Retinal pigment epithelial cell (primary cell): ENCODE measurements at regions not wholly inside any gene's neighbourhood (a gene's known extent, or its start where the extent isn't known, plus 50 kb on each side); places are given as distances from the start of the nearest gene placed in this dataset.

Experiments
- DNase-seq: peaks from one replicate; pipeline ENCODE4 v3.0.0-alpha.2; 2010; ENCODE audit warnings: low read depth
- H3K4me3 ChIP-seq: 2 replicates; pipeline ENCODE4 v1.5.1; 2011; ENCODE audit warnings: mild to moderate bottlenecking, low read length, control low read depth, moderate library complexity
- TF ChIP-seq, protein P1 (sequence below): conservative IDR thresholded peaks from 2 replicates; pipeline ENCODE4 v1.5.1; 2011; ENCODE audit warnings: low read depth, low read length, control low read depth, inconsistent platforms

DNA sequence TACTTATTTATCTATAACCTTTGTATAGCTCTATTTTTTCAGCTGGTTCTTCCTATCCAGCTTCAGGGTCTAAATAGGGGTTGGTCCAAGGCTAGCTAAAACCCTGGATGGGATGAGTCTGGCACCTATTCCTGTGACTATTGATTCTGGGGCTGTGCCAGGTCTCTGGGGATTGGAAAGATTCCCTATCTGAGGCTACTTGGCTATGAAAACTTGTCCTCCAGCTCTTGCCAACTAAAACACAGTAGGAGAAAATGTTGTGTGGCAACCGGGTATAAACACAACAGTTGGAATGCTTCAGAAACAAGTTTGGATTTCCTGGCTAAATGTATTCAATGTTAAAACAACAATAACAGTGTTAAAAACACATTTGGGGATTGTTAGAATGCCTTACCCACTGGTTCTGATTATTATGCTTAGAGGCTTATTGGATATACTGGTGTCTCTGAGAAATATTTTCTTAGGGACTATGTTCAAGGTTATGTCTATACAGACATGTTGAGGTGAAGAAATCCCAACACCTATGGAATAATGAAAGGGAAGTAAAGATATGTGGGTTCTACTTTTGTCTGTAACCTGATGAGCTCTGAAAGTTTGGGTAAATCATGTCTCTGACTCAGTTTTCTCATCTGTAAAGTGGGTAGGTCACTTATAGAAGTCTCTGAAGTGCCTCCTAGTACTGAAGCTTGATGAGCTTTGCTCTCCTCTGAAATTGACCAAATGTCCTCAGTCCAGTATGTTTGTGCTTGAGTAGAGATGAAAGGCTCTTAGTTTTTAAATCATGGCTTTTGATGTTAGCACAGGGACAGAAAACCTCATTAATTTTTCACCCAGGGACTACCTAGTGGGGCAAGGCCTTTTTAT lies 460.7 kb downstream of the MTX2 start:
- DNase-seq: no peak
- TF ChIP-seq, protein P1, sequence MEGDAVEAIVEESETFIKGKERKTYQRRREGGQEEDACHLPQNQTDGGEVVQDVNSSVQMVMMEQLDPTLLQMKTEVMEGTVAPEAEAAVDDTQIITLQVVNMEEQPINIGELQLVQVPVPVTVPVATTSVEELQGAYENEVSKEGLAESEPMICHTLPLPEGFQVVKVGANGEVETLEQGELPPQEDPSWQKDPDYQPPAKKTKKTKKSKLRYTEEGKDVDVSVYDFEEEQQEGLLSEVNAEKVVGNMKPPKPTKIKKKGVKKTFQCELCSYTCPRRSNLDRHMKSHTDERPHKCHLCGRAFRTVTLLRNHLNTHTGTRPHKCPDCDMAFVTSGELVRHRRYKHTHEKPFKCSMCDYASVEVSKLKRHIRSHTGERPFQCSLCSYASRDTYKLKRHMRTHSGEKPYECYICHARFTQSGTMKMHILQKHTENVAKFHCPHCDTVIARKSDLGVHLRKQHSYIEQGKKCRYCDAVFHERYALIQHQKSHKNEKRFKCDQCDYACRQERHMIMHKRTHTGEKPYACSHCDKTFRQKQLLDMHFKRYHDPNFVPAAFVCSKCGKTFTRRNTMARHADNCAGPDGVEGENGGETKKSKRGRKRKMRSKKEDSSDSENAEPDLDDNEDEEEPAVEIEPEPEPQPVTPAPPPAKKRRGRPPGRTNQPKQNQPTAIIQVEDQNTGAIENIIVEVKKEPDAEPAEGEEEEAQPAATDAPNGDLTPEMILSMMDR: no peak
- no peak overlapping the region for H3K4me3 ChIP-seq

DNA sequence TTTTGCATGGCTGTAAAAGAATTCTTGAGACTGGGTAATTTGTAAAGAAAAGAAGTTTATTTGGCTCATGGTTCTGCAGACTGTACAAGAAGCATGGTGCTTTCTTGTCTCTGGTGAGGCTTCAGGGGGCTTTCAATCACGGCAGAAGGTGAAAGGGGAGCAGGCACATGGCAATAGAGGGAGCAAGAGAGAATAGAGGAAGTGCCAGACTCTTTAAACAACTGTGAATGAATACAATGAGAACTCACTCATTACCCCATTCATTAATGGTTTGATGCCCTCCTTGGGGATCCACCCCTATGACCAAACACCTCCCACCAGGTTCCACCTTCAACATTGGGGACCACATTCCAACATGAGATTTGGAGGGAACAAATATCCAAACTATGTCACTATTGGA lies 463.5 kb downstream of the MTX2 start:
- no peak for DNase-seq
- TF ChIP-seq, protein P1: no peak
- H3K4me3 ChIP-seq: no peak overlapping the region

DNA sequence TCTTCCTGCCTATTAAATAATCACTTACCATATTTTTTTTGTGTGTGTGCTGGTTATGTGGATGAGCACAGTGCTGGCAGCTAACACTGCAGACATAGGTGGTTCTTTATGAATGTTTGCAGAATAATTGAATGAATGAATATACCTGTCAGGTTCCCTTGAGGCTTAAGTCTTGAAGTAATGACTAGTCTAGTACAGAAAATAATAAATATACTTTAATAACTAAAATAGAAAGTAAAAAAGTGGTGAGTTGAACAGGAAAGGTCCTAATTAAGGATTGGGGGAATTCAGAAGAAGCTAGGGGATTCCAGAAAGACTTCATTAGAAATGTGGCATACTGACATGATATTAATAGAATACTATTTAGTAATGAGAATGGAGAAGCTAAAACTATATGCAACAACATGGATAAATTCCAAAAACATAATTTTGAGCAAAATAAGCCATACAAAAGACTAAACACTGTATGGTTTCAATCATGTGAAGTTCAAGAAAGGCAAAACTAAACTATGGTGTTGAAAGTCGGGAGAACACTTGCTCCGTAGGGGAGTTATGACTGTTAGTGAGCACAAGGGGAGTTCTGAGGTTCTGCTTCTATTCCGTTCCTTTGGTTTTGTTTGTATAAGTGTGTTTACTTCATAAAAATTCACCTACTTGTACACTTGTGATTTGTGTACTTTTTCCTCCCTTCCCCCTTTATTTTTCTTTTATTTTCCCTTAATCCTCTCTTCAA lies 464.6 kb downstream of the MTX2 start:
- DNase-seq: no peak
- TF ChIP-seq, protein P1: no peak
- H3K4me3 ChIP-seq: no peak overlapping the region

DNA sequence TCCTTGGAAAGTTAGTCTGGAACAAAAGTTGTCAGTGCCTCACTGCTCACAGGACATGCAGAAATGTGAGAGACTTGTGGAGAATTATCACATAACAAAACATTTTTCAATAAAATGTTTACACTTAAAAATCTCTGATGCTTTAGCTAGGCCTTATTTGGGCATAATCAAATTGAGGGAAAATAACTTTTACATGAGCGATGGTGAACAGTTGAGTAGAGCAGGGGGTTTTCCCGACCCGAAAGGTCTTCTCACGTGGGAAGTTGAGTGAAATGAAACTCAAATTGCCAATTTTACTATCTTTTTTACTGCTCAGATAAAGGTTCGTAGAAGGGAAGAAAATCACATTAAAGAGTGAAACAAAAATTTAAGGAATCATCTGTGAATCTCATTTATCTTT lies 465.6 kb downstream of the MTX2 start:
- H3K4me3 ChIP-seq: no peak overlapping the region
- TF ChIP-seq, protein P1: no peak
- no peak for DNase-seq

DNA sequence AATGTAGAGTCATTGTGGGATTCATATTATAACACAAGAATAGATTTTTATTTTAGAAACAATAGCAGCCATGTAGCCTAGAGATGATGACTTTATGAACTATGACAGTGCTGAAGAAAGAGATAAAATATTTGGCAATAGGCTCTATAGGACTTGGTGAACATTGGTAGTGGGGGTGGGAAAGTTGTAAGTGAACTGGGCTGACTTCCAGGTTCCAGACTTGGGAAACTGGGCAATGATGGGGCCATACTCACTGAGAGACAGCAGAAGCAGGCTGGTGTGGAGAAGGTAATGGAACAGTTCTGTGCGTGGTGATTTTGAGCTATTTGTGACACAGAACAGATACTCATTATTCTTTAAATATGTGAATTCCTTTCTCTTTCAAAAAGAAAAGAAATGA lies 470.3 kb upstream of the HNRNPA3 start:
- no peak overlapping the region for H3K4me3 ChIP-seq
- TF ChIP-seq, protein P1: no peak
- DNase-seq: no peak

DNA sequence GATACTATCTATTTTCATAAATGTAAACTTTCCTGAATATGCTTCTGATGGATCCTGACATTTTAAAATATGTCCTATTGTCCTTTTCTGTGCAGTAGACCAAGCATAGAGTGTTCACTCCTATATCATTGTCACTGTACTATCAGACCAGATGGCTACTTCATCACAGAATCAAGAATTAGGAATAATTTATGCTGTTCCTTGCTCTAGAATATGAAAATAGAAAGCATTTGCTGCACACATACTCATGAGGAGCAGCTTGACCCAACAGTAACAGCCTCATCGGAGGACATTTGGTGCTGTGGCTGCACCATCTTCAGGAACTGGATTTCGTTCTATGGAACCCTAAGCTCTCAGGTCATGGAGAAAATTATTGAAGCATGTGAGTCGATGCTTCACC lies 468.9 kb upstream of the HNRNPA3 start:
- TF ChIP-seq, protein P1: no peak
- H3K4me3 ChIP-seq: no peak overlapping the region
- no peak for DNase-seq
